ENCODE measurements at regions not wholly inside any gene's neighbourhood (a gene's known extent, or its start where the extent isn't known, plus 50 kb on each side); places are given as distances from the start of the nearest gene placed in this dataset.

DNA sequence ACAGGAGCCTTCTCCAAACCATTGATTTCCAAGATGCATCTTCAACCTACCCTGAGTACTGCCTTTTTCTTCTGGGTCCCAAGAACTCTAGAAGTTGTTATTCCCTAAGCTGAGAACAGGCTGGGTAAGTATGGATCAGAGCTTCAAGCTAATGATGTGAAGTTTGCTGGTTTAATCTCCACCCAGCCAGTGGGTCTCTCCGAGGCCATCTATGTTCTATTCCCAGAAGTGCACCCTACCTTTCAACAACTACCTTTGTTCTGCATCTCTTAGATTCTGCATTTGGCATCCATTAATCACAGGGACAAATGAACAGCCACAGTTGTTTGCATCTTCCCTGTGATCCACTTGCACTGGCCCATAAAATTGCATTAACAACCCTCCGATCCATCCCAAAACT, 246.2 kb downstream of the HIVEP2 start:
- H3K9me3 Mint-ChIP-seq, result no peaks in the 10 kb centered on the region
- H3K36me3 Mint-ChIP-seq, result no peaks in the 10 kb centered on the region
- no peak overlapping the region for H3K4me3 Mint-ChIP-seq
- no peak overlapping the region for H3K27ac Mint-ChIP-seq
- peaks cover 26% of the 10 kb centered on the region for H3K4me1 Mint-ChIP-seq
- no peaks in the 10 kb centered on the region for H3K27me3 Mint-ChIP-seq

DNA sequence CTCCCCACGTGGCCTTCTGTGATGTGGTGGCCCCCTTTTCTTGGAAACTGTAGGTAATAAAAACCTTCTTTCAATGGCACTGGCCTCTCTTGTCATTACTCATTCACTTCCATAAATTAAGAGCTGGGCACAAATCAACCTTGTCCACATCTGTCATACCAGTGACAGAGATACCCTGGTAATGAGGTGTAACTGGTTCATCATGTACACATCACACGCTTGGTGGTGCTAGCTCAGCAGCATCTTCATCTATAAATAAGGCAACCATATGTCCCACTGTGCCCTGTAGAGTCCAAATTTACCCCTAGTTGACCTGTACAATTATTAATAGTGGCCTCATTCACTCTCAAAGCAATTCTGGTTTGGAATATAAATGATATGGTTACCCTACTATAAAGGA, 245.6 kb downstream of the HIVEP2 start:
- H3K27ac Mint-ChIP-seq, result no peak overlapping the region
- H3K27me3 Mint-ChIP-seq, result no peaks in the 10 kb centered on the region
- H3K9me3 Mint-ChIP-seq, result no peaks in the 10 kb centered on the region
- H3K36me3 Mint-ChIP-seq, result no peaks in the 10 kb centered on the region
- H3K4me1 Mint-ChIP-seq, result peaks cover 20% of the 10 kb centered on the region
- H3K4me3 Mint-ChIP-seq, result no peak overlapping the region

DNA sequence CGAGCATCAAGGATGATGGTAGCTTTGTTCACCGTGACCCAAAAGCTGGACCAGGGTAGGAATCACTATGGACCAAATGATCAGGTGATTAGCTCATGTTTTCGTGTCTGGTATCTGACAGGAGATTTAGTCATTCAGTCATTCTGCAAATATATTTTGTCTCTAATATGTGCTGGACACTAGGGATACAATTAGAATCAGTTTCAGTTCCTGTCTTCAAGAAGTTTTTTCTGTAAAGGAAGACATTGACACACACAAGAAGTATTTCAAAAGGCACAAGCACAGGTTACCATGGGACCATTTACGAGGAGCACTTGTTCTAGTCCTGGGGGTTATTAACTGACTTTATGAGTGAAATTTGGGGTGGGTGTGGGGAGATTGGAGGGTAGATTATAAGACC, 244.9 kb downstream of the HIVEP2 start:
- H3K9me3 Mint-ChIP-seq, result no peaks in the 10 kb centered on the region
- H3K4me1 Mint-ChIP-seq, result peaks cover 13% of the 10 kb centered on the region
- no peak overlapping the region for H3K4me3 Mint-ChIP-seq
- H3K36me3 Mint-ChIP-seq, result no peaks in the 10 kb centered on the region
- no peaks in the 10 kb centered on the region for H3K27me3 Mint-ChIP-seq
- no peak overlapping the region for H3K27ac Mint-ChIP-seq

DNA sequence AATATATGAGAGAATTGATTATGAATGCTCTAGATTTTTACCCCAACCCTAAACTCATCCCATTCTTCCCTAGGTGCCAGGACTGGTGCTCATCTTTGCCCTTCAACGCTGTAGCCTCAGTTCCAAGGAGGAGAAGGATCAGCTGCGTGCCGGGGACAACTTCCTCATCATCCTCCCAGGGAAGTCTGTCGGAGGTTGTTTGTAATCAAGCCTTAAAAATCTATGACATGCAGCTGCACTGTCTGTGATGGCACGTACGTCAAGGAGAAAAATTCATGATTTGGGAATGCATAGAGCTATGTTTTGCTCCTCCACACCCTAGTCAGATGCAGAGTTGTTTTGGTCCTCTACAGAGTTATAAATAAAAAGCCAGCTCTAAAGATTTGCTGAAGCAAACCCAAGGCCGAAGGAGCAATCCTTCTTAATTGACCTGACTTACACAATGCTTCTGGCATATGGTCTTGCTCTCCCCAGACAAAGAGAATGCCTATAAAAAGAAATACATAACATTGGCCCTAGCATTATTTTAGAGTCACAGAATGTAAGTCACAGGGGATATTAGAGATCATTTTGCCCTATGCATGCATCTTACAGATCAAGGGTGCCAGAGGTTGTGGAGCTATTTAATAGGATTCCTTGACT, 244.2 kb downstream of the HIVEP2 start:
- Mint-ChIP-seq H3K27me3 (no peaks in the 10 kb centered on the region), H3K9me3 (no peaks in the 10 kb centered on the region), H3K27ac (no peak overlapping the region), H3K36me3 (no peaks in the 10 kb centered on the region), H3K4me1 (peaks cover 14% of the 10 kb centered on the region), H3K4me3 (no peak overlapping the region)

All from activated naive CD4-positive, alpha-beta T cell treated with anti-CD3 and anti-CD28 coated beads, Interleukin-2, amount 50 U/mL, for 24 hours (primary cell).